Tibial nerve (tissue), 4 donors: ENCODE measurements at regions not wholly inside any gene's neighbourhood (a gene's known extent, or its start where the extent isn't known, plus 50 kb on each side); places are given as distances from the start of the nearest gene placed in this dataset.

Experiments used
- DNase-seq, 2 donors: peaks; one replicate each; pipeline ENCODE4 v3.0.0-alpha.2; 2019; ENCODE audit warnings: low spot score in 2 of 2
- H3K27ac ChIP-seq, 4 donors: fragments of 200-600 bp; sonication (generic) in 3 of 4; one replicate each; pipeline ENCODE4 v1.5.1; 2017 to 2019; ENCODE audit warnings: mild to moderate bottlenecking in 1 of 4
- H3K27me3 ChIP-seq, 2 donors: fragments of 200-600 bp; sonication (generic) in 1 of 2; one replicate each; pipeline versions ENCODE4 v1.5.1 to v1.6.0; 2017 to 2019
- H3K36me3 ChIP-seq, 3 donors: fragments of 200-600 bp; sonication (generic); one replicate each; pipeline ENCODE4 v1.5.1; 2018 to 2019
- H3K4me1 ChIP-seq, 4 donors: fragments of 200-600 bp; sonication (generic) in 3 of 4; one replicate each; pipeline ENCODE4 v1.5.1; 2017 to 2019
- H3K4me3 ChIP-seq, 4 donors: fragments of 200-600 bp; sonication (generic) in 3 of 4; one replicate each; pipeline ENCODE4 v1.5.1; 2017 to 2019; ENCODE audit warnings: mild to moderate bottlenecking in 1 of 4, moderate library complexity in 1 of 4
- H3K9me3 ChIP-seq, 4 donors: fragments of 200-600 bp; sonication (generic) in 3 of 4; one replicate each; pipeline ENCODE4 v1.5.1; 2017 to 2019
- CTCF ChIP-seq, 5 experiments: fragments of 200-600 bp in 3 of 5; fragments of 450-650 bp in 2 of 5; sonication (generic) in 3 of 5; IDR thresholded peaks; one replicate each; pipeline ENCODE4 v1.5.1; 2016 to 2019; ENCODE audit warnings: antibody characterized with exemption in 5 of 5, mild to moderate bottlenecking in 3 of 5, moderate library complexity in 2 of 5
- EP300 ChIP-seq, 2 donors: sonication (generic); formaldehyde crosslinking; IDR thresholded peaks; one replicate each; pipeline ENCODE4 v1.6.1; 2017; ENCODE audit warnings: antibody characterized with exemption in 2 of 2, mild to moderate bottlenecking in 1 of 2
- POLR2A ChIP-seq, 2 donors: fragments of 450-650 bp; IDR thresholded peaks; one replicate each; pipeline ENCODE4 v1.6.1; 2017; ENCODE audit warnings: antibody characterized with exemption in 2 of 2, mild to moderate bottlenecking in 2 of 2, moderate library complexity in 2 of 2
- WGBS, 2 donors: methylation state at CpG; one replicate each; pipeline ENCODE4 v1.1.5; 2018; 5-methylcytosine and 5-hydroxymethylcytosine counted together

- Histone ChIP-seq H3K4me1 (peaks cover 0 to 4% (median 0%) of the 10 kb centered on the region in 4 donors), H3K9me3 (no peaks in the 10 kb centered on the region), H3K4me3 (no peak overlapping the region), H3K36me3 (no peaks in the 10 kb centered on the region), H3K27me3 (no peaks in the 10 kb centered on the region), H3K27ac (no peak overlapping the region)
- TF ChIP-seq EP300 (IDR thresholded peaks at IDR 0.05) (no peak), CTCF (IDR thresholded peaks at IDR 0.05) (no peak), POLR2A (IDR thresholded peaks at IDR 0.05) (no peak)
- DNase-seq = no peak
- 85 to 87% methylated on average over 6 of the region's 6 CpGs for WGBS, 2 donors
Measured at GRCh38 chr6:134422426-134423231, 104.7 kb upstream of the SGK1 start.

DNA sequence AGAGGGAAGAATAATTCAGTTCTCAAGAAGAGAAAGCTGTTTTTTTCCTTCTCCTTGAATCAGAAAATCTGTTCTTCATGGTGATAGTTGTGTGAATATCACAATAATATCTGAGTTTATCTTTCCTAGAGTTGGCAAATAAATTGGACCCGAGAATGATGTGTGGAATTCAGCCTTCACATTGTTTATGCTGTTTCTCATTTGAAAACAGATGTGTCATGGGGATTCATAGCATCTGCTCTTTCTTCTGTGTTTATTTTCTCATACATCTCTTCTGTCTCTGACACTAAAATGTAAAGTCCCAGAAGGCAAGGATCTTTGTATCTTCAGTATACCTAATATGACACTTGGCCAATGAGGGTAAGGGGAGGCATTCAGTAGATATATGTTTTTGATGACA, 103.6 kb upstream of the SGK1 start:
- no peak overlapping the region for H3K4me3 ChIP-seq
- H3K27me3 ChIP-seq = no peaks in the 10 kb centered on the region
- H3K36me3 ChIP-seq = no peaks in the 10 kb centered on the region
- WGBS, 2 donors = 53 to 59% methylated on average over 1 of the region's 1 CpG
- no peak for TF ChIP-seq EP300 (IDR thresholded peaks at IDR 0.05)
- no peak for TF ChIP-seq CTCF (IDR thresholded peaks at IDR 0.05)
- TF ChIP-seq POLR2A (IDR thresholded peaks at IDR 0.05) = no peak
- no peak overlapping the region for H3K27ac ChIP-seq
- peaks cover 0 to 4% (median 0%) of the 10 kb centered on the region in 4 donors for H3K4me1 ChIP-seq
- no peaks in the 10 kb centered on the region for H3K9me3 ChIP-seq
- DNase-seq = no peak

DNA sequence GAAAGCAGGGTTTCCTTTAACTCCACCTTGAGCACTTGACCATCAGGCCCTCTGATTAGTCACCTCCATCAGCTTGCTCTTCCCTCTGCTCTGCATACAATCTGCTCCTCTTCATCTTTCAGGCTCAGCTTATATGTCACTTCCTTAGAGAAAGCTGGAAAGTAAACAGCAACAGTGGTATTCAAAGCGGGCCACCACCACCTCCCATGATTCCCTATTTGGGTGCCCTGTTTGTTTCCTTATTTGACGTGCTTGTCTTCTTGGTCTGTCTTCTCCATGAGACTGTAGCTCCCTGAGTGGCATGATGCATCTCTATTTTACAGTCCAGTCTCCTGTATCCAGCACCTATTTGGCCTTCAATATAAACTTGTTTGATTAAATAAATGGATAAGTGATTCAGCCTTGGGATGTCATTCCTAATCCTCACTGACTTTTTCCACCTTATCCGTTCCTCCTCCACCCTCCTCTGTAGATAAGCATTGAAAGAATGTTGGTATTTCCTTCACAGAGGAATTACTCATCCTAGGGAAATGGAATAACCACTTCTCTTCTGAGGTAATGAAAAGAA, 102.8 kb upstream of the SGK1 start:
- DNase-seq = no peak
- Histone ChIP-seq H3K36me3 (no peaks in the 10 kb centered on the region), H3K27ac (no peak overlapping the region), H3K4me3 (no peak overlapping the region), H3K4me1 (peaks cover 0 to 4% (median 0%) of the 10 kb centered on the region in 4 donors), H3K27me3 (no peaks in the 10 kb centered on the region), H3K9me3 (no peaks in the 10 kb centered on the region)
- WGBS, 2 donors = 87 to 91% methylated on average over 3 of the region's 3 CpGs
- TF ChIP-seq POLR2A (IDR thresholded peaks at IDR 0.05) (no peak), CTCF (IDR thresholded peaks at IDR 0.05) (no peak), EP300 (IDR thresholded peaks at IDR 0.05) (no peak)

GRCh38 chr6:134419716-134420115, 101.8 kb upstream of the SGK1 start:
- no peaks in the 10 kb centered on the region for H3K36me3 ChIP-seq
- TF ChIP-seq CTCF (IDR thresholded peaks at IDR 0.05) (no peak), POLR2A (IDR thresholded peaks at IDR 0.05) (no peak), EP300 (IDR thresholded peaks at IDR 0.05) (no peak)
- no peak for DNase-seq
- no peaks in the 10 kb centered on the region for H3K27me3 ChIP-seq
- peaks cover 0 to 4% (median 0%) of the 10 kb centered on the region in 4 donors for H3K4me1 ChIP-seq
- WGBS, 2 donors = 79 to 83% methylated on average over 7 of the region's 7 CpGs
- H3K27ac ChIP-seq = no peak overlapping the region
- no peaks in the 10 kb centered on the region for H3K9me3 ChIP-seq
- H3K4me3 ChIP-seq = no peak overlapping the region

DNA sequence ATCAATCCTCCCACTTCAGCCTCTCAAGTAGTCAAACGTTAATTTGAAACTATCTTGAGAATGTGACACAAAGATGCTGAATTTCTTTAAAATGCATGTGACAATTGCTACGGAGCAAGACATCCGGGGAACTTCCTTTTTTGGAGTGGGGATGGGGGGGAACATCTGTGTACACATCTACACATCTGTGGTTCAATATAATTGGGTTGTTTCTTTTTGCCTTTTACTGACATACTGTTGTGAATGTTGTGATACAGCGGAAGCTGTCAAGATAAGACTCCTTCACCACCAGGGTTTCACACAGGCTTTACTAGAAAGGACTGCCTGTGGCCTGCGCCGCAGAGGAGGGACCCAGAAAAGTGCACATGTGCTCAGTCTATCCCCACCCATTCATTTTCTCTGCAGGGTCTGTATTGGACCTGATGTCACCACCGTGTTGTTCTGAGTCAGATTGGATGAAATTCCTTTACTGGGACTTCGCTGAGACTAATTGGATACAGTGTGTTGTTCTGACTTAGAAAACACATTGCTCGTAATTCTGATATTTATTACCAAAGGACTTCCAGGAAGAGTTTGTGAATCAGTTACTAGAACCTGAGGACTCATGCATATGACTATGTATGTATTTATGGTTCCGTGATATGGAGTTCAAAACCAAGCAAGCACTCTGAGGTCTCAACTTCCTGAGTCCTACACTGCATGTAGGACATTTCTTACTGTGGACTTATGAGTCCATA, 98.7 kb upstream of the SGK1 start:
- no peak overlapping the region for H3K4me3 ChIP-seq
- no peaks in the 10 kb centered on the region for H3K4me1 ChIP-seq
- no peaks in the 10 kb centered on the region for H3K27me3 ChIP-seq
- H3K36me3 ChIP-seq = no peaks in the 10 kb centered on the region
- peaks cover 0 to 15% (median 0%) of the 10 kb centered on the region in 4 donors for H3K9me3 ChIP-seq
- no peak overlapping the region for H3K27ac ChIP-seq
- 76 to 83% methylated on average over 10 of the region's 10 CpGs for WGBS, 2 donors
- TF ChIP-seq EP300 (IDR thresholded peaks at IDR 0.05) (peak in 1 of 2 donors; percentile 19), POLR2A (IDR thresholded peaks at IDR 0.05) (no peak), CTCF (IDR thresholded peaks at IDR 0.05) (no peak)
- DNase-seq = no peak
